B cell (primary cell): ENCODE measurements at regions not wholly inside any gene's neighbourhood (a gene's known extent, or its start where the extent isn't known, plus 50 kb on each side); places are given as distances from the start of the nearest gene placed in this dataset.

ENCODE experiments used
- CTCF ChIP-seq: fragments of 200-600 bp; IDR thresholded peaks from one replicate; pipeline ENCODE4 v1.8.0; 2022; ENCODE audit warnings: antibody characterized with exemption, mild to moderate bottlenecking
- EZH2 ChIP-seq: IDR thresholded peaks from 2 replicates; pipeline ENCODE4 v1.6.1; 2012; ENCODE audit warnings: borderline replicate concordance, low read depth, mild to moderate bottlenecking, moderate library complexity, low read length; ENCODE audit not compliant: insufficient read depth, poor library complexity, severe bottlenecking

- TF ChIP-seq CTCF (no peak), EZH2 (no peak)
Observed at GRCh38 chr10:104578671-104579070, 62.4 kb upstream of the SORCS3 start.
